GM12864 (cell line): ENCODE measurements at regions not wholly inside any gene's neighbourhood (a gene's known extent, or its start where the extent isn't known, plus 50 kb on each side); places are given as distances from the start of the nearest gene placed in this dataset.

Source experiments
- DNase-seq: peaks from one replicate; pipeline ENCODE4 v3.0.0-alpha.2; 2011; ENCODE audit warnings: low read depth
- H3K4me3 ChIP-seq: 2 replicates; pipeline ENCODE4 v1.5.1; 2011; ENCODE audit warnings: mild to moderate bottlenecking, low read depth, low read length, control low read depth
- TF ChIP-seq, protein P1 (sequence below): IDR thresholded peaks from 2 replicates; pipeline ENCODE4 v1.5.1; 2011; ENCODE audit warnings: low read depth, mild to moderate bottlenecking, moderate library complexity, low read length, control low read depth, inconsistent platforms; ENCODE audit errors: missing control alignments

DNA sequence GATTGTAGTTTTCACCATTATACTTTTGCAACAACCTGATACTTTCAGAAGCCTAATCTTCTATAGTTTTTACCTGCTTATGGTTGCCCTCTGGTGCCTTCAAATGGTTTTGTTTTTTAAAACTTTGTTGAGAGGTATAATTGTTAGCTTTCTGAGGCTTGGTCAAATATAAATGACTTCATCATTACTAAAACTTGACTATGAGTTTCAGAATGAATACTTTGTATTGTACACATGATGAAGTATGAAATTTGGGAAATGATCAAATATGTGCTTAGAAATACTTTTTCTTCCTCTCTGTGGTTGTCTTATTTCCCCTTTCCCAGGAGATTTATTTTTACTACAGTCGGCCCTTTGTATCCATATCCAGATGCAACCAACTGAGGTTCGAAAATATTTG is 151.8 kb upstream of the B3GALT2 start:
- no peak for DNase-seq
- TF ChIP-seq, protein P1, sequence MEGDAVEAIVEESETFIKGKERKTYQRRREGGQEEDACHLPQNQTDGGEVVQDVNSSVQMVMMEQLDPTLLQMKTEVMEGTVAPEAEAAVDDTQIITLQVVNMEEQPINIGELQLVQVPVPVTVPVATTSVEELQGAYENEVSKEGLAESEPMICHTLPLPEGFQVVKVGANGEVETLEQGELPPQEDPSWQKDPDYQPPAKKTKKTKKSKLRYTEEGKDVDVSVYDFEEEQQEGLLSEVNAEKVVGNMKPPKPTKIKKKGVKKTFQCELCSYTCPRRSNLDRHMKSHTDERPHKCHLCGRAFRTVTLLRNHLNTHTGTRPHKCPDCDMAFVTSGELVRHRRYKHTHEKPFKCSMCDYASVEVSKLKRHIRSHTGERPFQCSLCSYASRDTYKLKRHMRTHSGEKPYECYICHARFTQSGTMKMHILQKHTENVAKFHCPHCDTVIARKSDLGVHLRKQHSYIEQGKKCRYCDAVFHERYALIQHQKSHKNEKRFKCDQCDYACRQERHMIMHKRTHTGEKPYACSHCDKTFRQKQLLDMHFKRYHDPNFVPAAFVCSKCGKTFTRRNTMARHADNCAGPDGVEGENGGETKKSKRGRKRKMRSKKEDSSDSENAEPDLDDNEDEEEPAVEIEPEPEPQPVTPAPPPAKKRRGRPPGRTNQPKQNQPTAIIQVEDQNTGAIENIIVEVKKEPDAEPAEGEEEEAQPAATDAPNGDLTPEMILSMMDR, result peak; percentile 8
- no peak overlapping the region for H3K4me3 ChIP-seq

DNA sequence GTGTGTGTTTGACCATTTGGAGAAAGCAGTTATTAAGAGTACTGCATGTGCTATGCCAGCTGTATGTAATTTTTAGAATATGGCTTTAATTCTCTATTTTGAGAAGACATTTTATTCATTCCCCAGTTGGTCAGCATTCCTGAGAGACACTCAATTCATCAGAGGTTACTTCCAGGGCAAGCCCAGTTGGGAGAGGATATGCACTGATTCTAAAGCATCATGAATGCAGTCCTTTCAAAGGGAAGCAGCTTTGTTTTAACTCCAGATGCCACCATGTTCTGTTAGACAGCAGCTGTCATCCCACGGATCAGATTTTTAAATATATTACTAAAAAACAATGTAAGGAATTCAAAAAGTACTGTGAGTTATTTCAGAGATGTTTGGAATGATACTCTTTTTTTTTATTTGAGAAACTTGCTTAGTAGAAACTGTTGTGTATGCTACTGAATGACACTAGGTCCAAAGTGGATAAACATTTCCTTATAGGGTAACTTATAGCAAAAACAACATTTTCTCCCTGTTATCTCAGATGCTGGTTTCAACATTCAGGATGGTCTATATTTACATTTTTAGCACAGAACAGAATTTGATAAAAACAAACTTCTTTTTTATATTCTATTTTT is 149.5 kb upstream of the B3GALT2 start:
- H3K4me3 ChIP-seq, result no peak overlapping the region
- TF ChIP-seq, protein P1, result no peak
- DNase-seq, result no peak

DNA sequence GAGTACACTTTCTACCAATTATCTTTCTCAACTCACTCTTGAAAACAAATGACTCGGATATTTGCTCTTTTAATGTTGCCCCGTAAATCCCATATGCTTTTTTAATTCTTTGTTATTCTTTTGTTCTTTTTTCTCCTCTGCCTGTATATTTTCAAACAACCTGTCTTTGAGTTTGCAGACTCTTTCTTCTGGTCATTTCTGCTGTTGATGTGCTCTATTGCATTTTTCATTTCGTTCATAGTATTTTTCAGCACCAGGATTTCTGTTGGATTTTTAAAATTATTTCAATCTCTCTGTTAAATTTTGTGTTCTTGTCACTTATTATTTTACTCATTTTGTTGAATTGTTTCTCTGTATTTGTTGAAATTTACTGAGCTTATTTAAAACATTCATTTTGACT is 146.8 kb upstream of the B3GALT2 start:
- H3K4me3 ChIP-seq, result no peak overlapping the region
- TF ChIP-seq, protein P1, result no peak
- no peak for DNase-seq

DNA sequence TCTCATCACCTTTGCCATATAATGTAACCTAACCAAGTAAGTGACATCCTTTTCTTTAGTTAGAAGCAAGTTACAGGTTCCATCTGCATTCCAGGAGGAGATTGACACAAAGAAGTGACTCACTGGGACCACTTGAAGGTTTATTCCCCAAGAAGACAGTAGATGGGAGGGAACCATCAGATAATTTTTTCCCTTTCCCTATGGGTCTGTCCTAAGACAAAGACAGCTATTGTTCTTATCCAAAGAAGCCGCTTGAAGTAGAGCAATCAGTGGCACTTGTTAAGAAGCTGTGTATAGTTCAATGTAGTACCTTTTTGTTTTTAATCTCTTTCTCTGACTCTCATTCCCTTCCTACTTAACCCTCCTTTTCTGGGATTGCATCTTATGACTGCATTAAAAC is 139.9 kb upstream of the B3GALT2 start:
- DNase-seq, result no peak
- H3K4me3 ChIP-seq, result no peak overlapping the region
- TF ChIP-seq, protein P1, result no peak

DNA sequence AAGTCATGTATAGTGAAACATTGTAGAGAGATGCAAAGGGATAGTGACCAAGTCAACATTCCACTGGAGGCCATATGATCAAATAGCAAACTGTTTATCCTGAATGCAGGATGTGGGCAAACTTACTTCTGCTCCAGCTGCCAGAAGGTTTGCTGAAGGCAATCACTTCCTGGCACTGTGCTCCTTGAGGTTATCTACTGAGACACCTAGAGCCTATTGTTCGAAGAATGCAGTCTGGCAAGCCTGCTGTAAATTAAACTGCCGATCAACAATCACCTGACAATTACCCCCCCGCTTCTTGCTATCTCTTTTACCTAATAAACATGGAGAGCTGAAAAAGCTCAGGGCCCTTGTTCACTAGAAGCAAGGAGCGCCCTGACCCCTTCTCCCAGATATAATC is 139.4 kb upstream of the B3GALT2 start:
- TF ChIP-seq, protein P1, result no peak
- DNase-seq, result no peak
- no peak overlapping the region for H3K4me3 ChIP-seq

DNA sequence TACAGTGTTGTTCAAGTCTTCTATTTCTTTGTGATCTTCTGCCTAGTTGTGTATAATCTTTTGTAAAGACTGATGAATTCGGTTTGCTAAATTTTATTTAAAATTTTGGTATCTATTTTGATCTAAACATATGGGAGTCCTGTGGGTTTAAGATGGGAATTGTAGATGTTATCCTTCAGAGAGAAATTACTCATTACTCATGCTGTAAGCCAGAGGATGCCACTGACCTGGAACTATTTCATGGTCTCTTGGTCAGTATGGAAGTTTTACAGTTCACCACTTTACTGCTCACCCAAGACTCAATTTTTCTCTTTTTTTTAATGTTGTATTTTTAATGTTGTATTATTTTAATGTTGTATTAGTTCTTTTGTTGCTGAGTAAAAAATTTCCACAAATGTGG is 138.6 kb upstream of the B3GALT2 start:
- DNase-seq, result no peak
- TF ChIP-seq, protein P1, result no peak
- H3K4me3 ChIP-seq, result no peak overlapping the region

DNA sequence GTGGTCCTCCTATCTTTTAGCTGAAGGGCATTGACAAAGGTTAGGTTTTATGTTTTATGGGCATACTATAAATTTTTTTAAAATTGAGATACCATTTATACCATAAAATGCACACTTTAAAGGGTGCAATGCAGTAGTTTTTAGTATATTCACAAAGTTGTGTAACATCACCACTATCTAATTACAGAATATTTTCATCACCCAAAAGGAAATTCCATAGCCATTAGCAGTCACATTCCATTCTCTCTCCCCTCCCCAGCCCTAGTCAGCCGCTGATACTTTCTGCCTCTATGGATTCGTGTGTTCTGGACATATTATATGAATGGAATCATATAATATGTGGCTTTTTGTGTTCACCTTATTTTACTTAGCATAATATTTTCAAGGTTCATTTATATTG is 135.8 kb upstream of the B3GALT2 start:
- TF ChIP-seq, protein P1, result no peak
- no peak for DNase-seq
- no peak overlapping the region for H3K4me3 ChIP-seq
